HL-60 (cell line): ENCODE measurements at regions not wholly inside any gene's neighbourhood (a gene's known extent, or its start where the extent isn't known, plus 50 kb on each side); places are given as distances from the start of the nearest gene placed in this dataset.

Source experiments
- DNase-seq, 2 experiments: peaks; one replicate each; pipeline ENCODE4 v3.0.0-alpha.2; 2010 to 2020; ENCODE audit warnings: low read depth in 1 of 2, low spot score in 1 of 2
- H3K27ac ChIP-seq: fragments of 250-450 bp; sonication (Bioruptor Pico); replicated peaks from 2 replicates; pipeline ENCODE4 v1.5.1; 2020; ENCODE audit warnings: mild to moderate bottlenecking, moderate library complexity
- H3K27me3 ChIP-seq: fragments of 250-450 bp; sonication (Bioruptor Pico); 2 replicates; pipeline ENCODE4 v1.5.1; 2021; ENCODE audit warnings: mild to moderate bottlenecking, moderate library complexity; ENCODE audit not compliant: insufficient read depth, poor library complexity, severe bottlenecking
- H3K4me3 ChIP-seq: replicated peaks from 2 replicates; pipeline ENCODE4 v1.5.1; 2011; ENCODE audit warnings: mild to moderate bottlenecking, control low read depth, low read length; ENCODE audit not compliant: insufficient read depth
- CTCF ChIP-seq: IDR thresholded peaks from one replicate; pipeline ENCODE4 v1.5.1; 2011; ENCODE audit warnings: low read length, control low read depth, inconsistent platforms; ENCODE audit not compliant: insufficient read depth
- GABPA ChIP-seq: IDR thresholded peaks from 2 replicates; pipeline ENCODE4 v1.6.1; 2012; ENCODE audit warnings: low read depth
- POLR2AphosphoS5 ChIP-seq: IDR thresholded peaks from 2 replicates; pipeline ENCODE4 v1.6.1; 2012; ENCODE audit warnings: low read depth
- REST ChIP-seq: IDR thresholded peaks from 2 replicates; pipeline ENCODE4 v1.6.1; 2012; ENCODE audit warnings: low read depth; ENCODE audit not compliant: insufficient replicate concordance
- SPI1 ChIP-seq: IDR thresholded peaks from 2 replicates; pipeline ENCODE4 v1.6.1; 2012; ENCODE audit warnings: low read depth, mild to moderate bottlenecking, borderline replicate concordance

GRCh38 chr12:88778064-88778463 is 197.8 kb upstream of the KITLG start:
- TF ChIP-seq REST, result no peak
- no peak for TF ChIP-seq CTCF
- no peak for TF ChIP-seq SPI1
- TF ChIP-seq POLR2AphosphoS5, result no peak
- no peak for TF ChIP-seq GABPA
- DNase-seq, result no peak
- no peaks in the 10 kb centered on the region for H3K27me3 ChIP-seq
- H3K27ac ChIP-seq, result no peak overlapping the region
- H3K4me3 ChIP-seq, result no peak overlapping the region

- DNase-seq, result no peak
- TF ChIP-seq REST, result no peak
- no peak overlapping the region for H3K27ac ChIP-seq
- H3K4me3 ChIP-seq, result no peak overlapping the region
- H3K27me3 ChIP-seq, result no peaks in the 10 kb centered on the region
Measured at GRCh38 chr12:88775742-88776151, 195.5 kb upstream of the KITLG start.

GRCh38 chr12:88767699-88768098 is 187.4 kb upstream of the KITLG start:
- DNase-seq, result no peak
- no peak overlapping the region for H3K27ac ChIP-seq
- no peak overlapping the region for H3K4me3 ChIP-seq
- TF ChIP-seq GABPA (no peak), SPI1 (no peak), POLR2AphosphoS5 (no peak), REST (no peak), CTCF (no peak)
- H3K27me3 ChIP-seq, result no peaks in the 10 kb centered on the region
